RPMI8226 (cell line): ENCODE measurements at regions not wholly inside any gene's neighbourhood (a gene's known extent, or its start where the extent isn't known, plus 50 kb on each side); places are given as distances from the start of the nearest gene placed in this dataset.

Experiments
- DNase-seq: peaks from one replicate; pipeline ENCODE4 v3.0.0-alpha.2; 2015

DNA sequence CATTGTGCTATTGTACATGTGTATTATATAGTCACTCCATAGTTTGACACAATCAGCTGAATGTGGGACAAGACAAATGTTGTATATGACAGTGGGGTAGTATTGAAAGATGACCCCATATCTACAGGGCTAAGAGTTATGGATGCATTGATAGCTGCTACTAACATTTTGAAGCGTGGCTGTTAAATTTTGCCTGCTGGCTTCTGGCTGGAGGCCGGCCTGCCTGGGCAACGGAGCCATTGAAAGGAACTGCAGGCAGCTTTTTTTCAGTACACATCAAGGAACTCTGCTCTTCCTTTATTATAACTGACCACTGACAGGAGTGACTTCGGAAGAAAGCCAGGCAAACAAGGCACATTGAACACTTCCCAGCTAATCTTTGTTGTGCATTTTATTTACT is 76.1 kb upstream of the TMEM33 start:
- no peak for DNase-seq

DNA sequence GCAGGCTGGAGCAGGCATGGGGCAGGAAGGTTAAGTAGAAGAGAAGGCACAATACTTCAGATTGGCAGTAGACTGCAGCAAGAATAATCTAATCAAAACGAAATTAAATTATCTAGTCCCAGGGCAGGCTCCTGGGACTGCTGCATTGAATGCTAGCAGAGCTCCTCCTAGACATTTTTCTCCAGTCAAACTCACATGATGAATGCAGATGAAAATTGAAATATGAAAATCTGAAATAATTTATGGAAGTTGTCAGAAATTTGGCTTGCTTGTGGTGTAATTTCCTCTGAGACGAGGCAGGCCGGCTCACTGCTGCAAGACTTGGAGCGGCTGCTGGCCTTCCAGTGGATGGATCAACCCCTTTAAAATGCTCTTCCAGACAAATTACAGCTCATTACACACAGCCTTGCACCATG is 78.0 kb upstream of the TMEM33 start:
- no peak for DNase-seq

DNA sequence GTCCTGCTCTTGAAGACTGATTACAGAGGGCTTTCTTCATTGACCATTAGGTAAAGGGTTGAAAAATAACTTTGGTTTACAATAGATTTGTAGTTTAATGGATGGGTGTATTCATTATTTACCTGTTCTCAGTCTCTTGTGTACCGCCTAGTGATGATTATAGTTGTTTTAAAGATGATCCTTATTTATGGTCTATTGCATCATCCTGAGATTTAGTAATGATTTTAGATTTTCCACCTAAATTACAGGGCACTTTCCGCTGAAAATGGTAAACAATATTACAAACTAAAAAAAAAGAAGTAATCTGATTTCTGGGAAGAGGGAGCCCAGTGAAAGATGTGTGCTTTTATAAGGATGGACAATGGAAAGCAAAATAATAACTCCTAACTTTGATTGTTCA is 78.4 kb upstream of the TMEM33 start:
- DNase-seq: no peak

DNA sequence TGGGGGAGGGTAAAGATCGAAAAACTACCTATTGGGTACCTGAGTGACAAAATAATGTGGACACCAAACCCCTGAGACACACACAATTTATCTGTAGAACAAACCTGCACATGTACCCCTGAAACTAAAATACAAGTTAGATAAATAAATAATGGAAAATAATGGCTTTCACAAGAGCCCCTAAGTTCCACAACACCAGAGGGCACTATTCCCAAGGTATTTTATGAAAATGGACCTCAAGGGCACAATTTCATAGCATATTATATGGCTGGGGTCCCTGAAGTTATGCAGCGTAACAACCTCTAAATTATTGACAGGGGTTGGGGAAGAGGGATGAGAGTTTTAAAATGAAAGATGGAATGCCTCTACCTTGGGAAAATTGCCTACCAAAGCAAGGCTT is 81.3 kb upstream of the TMEM33 start:
- DNase-seq: no peak

DNA sequence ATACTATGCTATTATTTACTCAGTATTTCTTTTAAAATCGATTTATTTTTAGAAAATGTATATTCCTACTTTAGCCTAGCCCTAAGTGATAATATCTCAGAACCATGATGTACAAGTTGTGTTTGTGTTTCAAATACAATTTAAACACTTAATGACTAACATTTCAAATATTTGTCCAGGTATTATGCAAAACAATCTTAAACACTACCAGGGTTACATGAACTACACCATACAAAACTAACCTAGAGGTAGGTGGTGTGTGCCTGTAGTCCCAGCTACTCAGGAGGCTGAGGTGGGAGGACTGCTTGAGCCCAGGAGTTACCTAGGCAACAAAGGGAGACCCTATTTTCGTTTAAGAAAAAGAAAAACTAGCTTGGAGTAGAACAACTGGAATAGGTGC is 83.0 kb upstream of the TMEM33 start:
- no peak for DNase-seq

DNA sequence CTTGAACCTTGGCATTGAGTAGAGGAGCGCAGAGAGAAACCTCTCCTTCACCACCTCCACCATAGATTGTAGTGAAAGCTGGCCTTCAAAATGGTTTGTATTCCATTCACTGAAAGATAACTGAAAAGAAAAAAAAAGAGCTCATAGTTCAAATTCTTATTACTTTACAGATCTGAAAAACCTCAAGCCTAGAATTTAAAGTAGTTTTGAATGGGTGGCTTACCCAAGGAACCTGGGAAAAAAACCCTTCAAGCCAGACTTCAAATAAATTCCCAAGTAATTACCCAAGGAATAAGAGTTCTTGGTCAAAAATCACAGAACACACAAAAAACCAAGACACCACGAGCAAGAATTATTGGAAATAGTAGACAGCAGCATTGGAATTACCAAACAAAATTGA is 83.6 kb upstream of the TMEM33 start:
- no peak for DNase-seq

DNA sequence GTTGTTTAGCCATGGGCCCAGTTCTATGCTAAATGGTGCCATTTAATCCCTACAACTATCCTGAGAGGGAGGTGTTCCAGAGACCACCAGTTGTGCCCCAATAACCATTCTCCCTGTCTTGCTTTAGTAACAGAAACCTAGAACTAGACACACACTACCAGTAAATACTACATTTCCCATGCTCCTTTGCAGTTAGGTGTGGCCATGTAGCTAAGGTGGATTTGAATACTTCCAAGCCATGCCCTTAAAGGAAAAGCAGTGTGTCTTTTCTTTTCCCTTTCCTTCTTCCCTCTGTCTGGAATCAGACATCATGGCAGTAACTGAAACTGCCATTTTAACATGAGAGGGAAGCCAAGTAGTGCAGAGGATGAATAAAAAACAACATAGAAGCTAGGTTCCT is 90.9 kb upstream of the TMEM33 start:
- no peak for DNase-seq

DNA sequence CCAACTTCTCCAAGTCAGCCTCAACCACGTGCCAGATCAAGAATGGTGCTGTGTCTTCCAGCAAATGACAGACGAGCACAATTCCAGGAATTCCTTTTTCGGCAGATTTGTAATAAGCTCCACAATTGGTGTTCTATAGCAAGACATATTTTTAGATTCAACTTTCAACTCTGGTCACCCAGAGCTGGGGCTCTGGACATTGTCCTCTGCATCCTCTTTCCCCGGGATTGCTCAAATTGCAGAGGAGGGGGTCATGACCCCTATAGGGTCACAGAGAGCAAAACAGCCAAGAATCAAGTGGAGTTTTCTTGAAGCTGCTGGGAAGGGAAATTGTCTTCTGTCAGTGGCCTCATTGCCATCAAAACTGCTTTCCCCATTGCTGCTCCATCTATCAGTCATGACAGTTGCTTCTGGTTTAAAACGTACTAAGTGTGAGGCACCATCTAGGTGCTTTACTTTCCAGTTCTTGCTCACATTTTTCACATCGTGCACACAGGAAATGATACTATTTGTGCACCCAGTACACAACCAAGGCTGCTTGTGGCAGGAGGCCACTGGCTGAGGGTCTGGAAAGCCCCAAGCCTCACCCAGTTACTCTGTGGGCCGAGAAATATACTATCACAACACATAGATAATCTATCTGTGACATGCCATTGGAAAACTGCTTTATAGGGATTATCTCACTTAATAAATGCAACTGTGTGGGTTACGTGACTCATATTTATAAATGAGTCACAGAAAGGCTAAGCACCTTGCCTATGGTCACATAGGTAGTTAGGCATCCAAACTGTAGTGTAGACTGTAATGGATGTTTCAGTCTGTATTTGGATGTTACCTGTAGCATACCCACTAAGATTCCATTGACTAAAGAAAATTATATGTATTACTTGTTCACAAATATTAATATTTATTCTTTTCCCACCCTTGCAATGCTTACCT is 91.7 kb upstream of the PHOX2B start:
- no peak for DNase-seq

DNA sequence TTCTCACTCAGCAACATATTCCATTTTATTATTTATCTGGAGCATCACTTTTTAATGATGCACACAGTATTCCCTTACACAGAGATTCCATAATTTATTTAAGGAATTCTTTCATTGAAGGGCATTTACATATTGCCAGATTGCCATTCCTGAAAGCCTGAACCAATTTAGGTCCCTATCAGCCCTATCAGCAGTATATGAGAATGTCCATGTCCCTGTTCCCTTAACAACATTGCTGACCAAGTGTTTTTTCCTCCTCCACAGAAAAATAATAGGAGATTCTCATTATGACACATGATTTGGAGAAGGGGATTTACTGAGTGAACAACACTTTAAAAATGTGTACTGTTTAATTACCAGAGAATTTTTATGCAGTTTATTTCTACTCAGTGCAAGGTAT is 90.1 kb upstream of the PHOX2B start:
- no peak for DNase-seq

DNA sequence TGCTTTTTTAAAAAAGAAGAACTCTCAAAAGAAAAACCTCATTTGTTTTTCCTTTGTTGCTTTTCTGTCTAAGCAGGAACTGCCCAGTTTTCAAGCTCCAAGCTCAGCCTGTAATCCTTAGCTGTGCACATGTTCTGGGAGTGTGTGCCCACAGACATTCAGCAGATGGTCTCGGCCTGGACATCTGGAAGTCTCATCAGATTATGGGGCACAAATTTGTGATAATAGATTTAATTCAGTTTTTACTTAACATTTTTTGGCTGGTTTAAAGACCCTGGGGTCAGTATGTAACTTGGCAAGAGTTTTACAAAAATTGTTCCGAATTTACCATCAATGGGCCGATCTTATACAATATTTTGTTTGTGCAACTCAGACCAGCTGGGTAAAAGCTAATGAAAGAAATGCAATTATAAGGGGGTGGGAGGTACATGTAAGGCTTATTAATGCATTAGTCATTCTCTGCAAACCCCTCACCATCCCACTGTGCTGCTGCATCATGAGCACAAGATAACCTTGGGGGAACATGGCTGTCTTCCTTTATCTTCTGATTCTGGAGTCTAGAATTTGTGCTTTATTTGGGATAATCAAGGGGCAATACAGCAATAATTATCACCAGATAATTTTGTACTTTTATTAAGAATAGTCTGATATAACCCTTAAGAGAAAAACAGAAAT is 86.9 kb upstream of the PHOX2B start:
- no peak for DNase-seq

DNA sequence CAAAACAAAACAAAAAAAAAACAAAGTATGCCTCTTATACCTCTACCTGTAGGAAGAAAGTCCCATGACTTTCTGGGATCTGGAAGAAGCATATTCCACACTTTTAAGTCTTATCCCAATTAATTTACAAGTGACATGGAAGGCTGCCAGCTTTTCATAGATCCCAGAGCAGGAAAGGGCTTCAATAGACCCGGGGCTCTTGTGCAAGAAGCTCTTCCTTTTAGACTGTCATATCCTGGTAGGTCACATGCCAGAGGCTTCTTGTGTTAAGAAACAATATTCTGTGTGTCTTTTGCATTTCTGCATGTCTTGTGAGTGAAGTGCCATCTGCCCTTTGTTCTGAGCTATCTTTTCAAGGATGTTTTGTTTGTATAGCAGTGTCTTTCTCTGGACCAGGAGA is 84.4 kb upstream of the PHOX2B start:
- no peak for DNase-seq

DNA sequence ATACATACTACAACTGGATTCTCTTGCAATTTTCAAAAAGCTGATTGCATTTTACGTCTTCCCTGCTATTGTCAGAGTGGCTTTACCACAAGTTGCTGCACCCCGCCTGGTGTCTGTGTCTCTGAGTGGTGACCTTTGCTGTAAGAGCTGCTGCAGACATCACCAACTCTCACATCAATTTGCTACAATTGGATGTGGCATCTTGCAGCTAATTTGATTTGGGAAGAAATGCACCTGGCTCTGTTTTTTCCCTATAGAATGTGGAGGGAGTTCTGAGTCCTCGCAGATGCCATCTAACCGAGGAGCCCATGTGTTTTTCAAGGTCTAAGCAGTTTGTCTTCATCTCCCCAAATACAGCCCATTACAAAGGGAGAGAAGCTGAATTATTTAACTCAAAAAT is 73.8 kb upstream of the PHOX2B start:
- no peak for DNase-seq

DNA sequence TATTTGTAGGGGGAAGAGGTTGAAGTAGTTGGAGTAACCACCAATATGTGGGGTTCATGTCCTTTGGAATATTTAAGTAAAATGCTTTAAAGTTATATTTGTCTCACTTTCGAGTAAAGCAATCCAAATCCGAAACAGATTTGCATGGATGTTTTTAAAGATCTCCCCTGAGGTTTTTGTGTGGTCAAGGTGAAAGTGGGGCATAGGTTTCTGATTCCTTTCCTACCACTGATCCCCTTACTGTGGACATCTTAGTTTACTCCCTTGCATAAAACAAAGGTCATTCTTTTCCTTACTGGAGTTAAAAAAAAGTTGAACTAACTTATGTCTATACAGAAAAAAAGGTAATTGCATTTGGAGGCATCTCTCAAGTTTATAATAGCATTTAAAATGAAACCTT is 71.9 kb upstream of the PHOX2B start:
- DNase-seq: no peak

DNA sequence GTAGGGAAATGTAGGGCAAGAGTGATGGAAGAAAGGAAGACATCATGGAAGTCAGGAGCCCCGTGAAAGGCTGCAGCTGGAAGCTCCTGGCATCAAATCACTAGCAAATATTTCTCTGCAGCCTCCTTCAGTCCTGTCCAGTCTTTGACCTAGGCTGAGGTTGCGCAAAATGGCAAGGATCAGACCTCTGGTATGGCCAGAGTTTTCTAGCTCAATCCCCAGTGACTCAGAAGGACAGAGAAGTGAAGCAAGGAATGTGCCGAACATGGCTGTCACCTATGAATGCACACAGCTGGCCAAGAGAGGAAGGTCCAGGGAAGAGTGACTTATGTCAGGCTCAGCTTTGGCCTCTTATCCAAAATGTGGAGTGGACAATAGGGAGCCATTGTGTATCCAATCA is 71.1 kb upstream of the PHOX2B start:
- DNase-seq: no peak

DNA sequence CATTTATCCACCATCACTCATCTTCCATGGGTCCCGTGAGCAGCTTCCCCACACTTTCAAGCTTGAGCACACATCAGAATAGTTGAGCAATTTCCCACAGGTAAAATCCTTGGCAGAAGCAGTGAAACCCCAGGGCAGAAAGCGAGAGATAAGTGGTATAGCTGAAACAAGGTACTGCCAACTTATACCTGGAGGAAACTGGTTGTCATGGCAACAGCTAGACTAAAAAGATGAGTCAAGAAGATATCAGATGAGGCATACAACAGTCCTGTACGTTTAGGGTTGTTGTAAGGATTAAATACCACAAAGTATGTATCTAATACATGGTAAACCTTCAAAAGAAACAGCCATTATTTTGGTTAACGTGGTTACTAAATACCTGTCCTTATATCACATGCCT is 66.9 kb upstream of the PHOX2B start:
- no peak for DNase-seq

DNA sequence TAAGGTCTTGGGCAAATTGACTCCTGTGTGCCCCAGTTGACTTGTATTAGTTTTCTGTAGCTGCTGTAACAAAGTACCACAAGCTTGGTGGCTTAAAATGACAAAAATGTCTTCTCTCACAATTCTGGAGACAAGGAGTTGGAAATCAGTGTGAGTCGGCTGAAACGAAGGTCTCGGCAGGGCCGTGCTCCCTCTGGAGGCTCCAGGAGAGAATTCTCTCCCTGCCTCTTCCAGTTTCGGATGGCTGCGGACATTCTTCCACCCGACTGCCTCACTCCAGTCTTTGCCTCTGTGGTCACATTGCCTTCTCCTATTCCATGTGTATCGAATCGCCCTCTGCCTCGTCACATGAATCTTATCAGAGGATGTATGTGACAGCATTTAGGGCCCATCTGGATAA is 66.0 kb upstream of the PHOX2B start:
- no peak for DNase-seq

DNA sequence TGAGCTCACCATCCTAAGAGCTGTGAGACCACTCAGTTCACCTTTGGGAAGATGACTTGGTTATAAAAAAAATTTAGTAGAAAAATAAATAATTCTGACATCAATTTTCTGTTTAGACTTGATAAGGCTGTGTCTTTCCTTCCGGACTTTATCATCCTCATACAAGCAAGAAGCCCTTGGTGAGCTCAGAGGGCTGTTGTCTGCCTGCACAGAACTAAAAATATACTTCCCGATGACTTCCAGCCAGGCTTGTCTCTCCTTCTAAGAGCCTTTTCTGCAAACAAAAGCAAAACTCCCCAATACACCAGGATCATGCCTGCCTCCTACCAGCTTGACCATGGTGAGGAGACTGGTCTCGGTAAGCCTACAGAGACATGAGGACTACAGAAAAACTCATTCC is 58.3 kb upstream of the PHOX2B start:
- no peak for DNase-seq

DNA sequence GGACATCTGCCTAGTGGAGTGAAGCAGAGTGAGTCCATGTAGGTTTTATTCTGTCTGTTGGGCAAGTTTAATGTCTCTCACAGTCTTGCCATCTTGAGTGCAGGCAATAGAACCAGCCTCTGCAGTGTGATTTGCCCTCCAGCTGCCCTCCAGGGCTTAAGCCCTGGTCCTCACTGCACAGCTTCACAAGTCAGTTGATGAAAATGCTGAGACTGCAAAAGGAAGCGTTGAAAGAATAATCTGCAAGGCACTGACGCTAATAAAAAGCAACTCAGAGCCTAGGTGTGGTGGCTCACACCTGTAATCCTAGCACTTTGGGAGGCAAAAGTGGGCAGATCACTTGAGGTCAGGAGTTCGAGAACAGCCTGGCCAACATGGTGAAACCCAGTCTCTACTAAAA is 54.1 kb upstream of the PHOX2B start:
- no peak for DNase-seq

DNA sequence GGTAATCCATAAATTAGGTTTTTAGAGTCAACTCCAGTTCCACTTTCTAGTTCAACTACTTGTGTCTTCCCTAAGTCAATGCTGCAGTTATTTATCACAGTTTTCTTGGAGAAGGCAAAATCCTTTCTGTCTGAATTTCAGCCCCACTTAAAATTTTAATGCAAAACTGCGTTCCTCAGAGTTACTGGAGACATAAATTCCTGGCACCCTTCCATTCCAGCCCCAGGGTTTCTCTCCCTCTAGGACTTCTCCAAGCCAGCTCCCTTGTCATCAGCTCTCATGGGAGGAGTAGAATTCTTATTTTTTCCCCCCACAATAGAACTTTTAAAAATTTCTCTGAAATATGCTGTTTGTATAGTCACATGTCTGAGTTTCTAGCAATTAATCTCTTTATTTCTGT is 50.6 kb upstream of the PHOX2B start:
- DNase-seq: no peak
